WTC11 (cell line): ENCODE measurements at regions not wholly inside any gene's neighbourhood (a gene's known extent, or its start where the extent isn't known, plus 50 kb on each side); places are given as distances from the start of the nearest gene placed in this dataset.

Experiments
- CREB1 ChIP-seq: sonication (generic); formaldehyde crosslinking; IDR thresholded peaks from 2 replicates; pipeline ENCODE4 v1.8.0; 2023; ENCODE audit warnings: mild to moderate bottlenecking, missing genetic modification reagents
- CTCF ChIP-seq: fragments of 200-600 bp; IDR thresholded peaks from 2 replicates; pipeline ENCODE4 v1.8.0; 2022; ENCODE audit warnings: antibody characterized with exemption
- TP53 ChIP-seq: sonication (generic); formaldehyde crosslinking; IDR thresholded peaks from 2 replicates; pipeline ENCODE4 v1.8.1; 2023; ENCODE audit warnings: mild to moderate bottlenecking, missing genetic modification reagents
- TF ChIP-seq, protein P1 (sequence below): sonication (generic); formaldehyde crosslinking; IDR thresholded peaks from 2 replicates; pipeline ENCODE4 v1.8.0; 2023; ENCODE audit warnings: missing genetic modification reagents

DNA sequence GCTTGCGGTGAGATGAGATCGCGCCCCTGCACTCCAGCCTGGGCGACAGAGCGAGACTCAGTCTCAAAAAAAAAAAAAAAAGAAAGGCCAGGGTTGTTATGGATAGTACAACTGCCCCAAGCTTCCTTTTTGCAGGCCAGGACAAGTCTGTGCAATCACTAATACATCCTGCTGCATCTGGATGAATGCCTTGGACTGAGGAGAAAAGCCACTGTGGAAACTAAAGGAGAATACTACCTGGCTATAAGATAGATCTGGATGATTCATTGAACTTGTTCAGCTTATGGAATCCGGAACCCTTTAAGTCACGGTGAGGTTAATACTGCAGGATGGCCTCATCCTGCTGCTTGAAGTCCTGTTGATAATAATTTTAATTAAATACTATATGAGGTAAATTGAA lies 278.2 kb downstream of the TFAP2A start:
- TF ChIP-seq CTCF, result no peak
- TF ChIP-seq CREB1 (CRISPR knock-in tag), result no peak
- no peak for TF ChIP-seq TP53 (CRISPR knock-in tag)
- TF ChIP-seq, protein P1, sequence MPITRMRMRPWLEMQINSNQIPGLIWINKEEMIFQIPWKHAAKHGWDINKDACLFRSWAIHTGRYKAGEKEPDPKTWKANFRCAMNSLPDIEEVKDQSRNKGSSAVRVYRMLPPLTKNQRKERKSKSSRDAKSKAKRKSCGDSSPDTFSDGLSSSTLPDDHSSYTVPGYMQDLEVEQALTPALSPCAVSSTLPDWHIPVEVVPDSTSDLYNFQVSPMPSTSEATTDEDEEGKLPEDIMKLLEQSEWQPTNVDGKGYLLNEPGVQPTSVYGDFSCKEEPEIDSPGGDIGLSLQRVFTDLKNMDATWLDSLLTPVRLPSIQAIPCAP (CRISPR knock-in tag), result no peak
